Peyer's patch (tissue), 4 donors: ENCODE measurements at regions not wholly inside any gene's neighbourhood (a gene's known extent, or its start where the extent isn't known, plus 50 kb on each side); places are given as distances from the start of the nearest gene placed in this dataset.

Source experiments
- CTCF ChIP-seq, 6 experiments: fragments of 450-650 bp in 4 of 6; fragments of 200-600 bp in 2 of 6; sonication (generic) in 1 of 6; IDR thresholded peaks; one replicate each; pipeline ENCODE4 v1.5.1; 2017 to 2019; ENCODE audit warnings: antibody characterized with exemption in 6 of 6, mild to moderate bottlenecking in 3 of 6, moderate library complexity in 1 of 6
- POLR2A ChIP-seq, 2 donors: fragments of 450-650 bp; IDR thresholded peaks; one replicate each; pipeline ENCODE4 v1.5.1; 2017; ENCODE audit warnings: antibody characterized with exemption in 2 of 2, mild to moderate bottlenecking in 2 of 2, moderate library complexity in 2 of 2

GRCh38 chr3:103136621-103137020 lies 701.8 kb downstream of the ZPLD1 start:
- TF ChIP-seq CTCF (IDR thresholded peaks at IDR 0.05) (no peak), POLR2A (IDR thresholded peaks at IDR 0.05) (no peak)
